IMR-90 (cell line): ENCODE measurements at regions not wholly inside any gene's neighbourhood (a gene's known extent, or its start where the extent isn't known, plus 50 kb on each side); places are given as distances from the start of the nearest gene placed in this dataset.

Source experiments
- ATAC-seq: fragments of 200-7000 bp; cut with Tn5 transposase; 2 replicates; pipeline ENCODE4 v1.9.1; 2020; ENCODE audit warnings: low read depth, mild to moderate bottlenecking, moderate library complexity
- BruUV-seq: library from RNA; stranded (reverse); fragments of 400-500 nt; replicated peaks from 2 replicates; lab custom pipeline; 2021; lab: Mats Ljungman, UMichigan
- CTCF ChIA-PET: fragments of 300-600 bp; formaldehyde crosslinking; extraction: SDS; loops from one replicate; lab custom pipeline; 2021; ENCODE audit warnings: antibody characterized with exemption; lab: Yijun Ruan, JAX
- POLR2A ChIA-PET: fragments of 300-600 bp; sonication (Branson Sonifier 250); formaldehyde crosslinking; loops from one replicate; lab custom pipeline; 2022; ENCODE audit warnings: antibody characterized with exemption; ENCODE audit not compliant: unreplicated experiment; lab: Charles Lee
- DNase-seq: peaks from one replicate; pipeline ENCODE4 v3.0.0; 2013
- H2AFZ ChIP-seq: replicated peaks from 2 replicates; pipeline ENCODE3; 2013; ENCODE audit warnings: low read length, mild to moderate bottlenecking; ENCODE audit not compliant: poor library complexity
- H2AK5ac ChIP-seq: 2 replicates; pipeline ENCODE4 v1.6.1; 2013; ENCODE audit warnings: low read depth, low read length, inconsistent platforms
- H2AK9ac ChIP-seq: replicated peaks from 2 replicates; pipeline ENCODE3; 2013; ENCODE audit warnings: mild to moderate bottlenecking, low read depth, low read length, moderate library complexity; ENCODE audit not compliant: poor library complexity
- H2BK120ac ChIP-seq: 2 replicates; pipeline ENCODE4 v1.6.1; 2013; ENCODE audit warnings: low read depth, low read length, inconsistent platforms
- H2BK15ac ChIP-seq: 3 replicates; pipeline ENCODE4 v1.6.1; 2013; ENCODE audit warnings: low read depth, low read length, inconsistent platforms
- H2BK20ac ChIP-seq: 2 replicates; pipeline ENCODE4 v1.6.1; 2013; ENCODE audit warnings: low read depth, mild to moderate bottlenecking, inconsistent platforms, low read length, moderate library complexity
- H2BK5ac ChIP-seq: 2 replicates; pipeline ENCODE4 v1.6.1; 2013; ENCODE audit warnings: mild to moderate bottlenecking, low read depth, low read length, inconsistent platforms; ENCODE audit not compliant: poor library complexity, severe bottlenecking
- H3K14ac ChIP-seq: replicated peaks from 2 replicates; pipeline ENCODE4 v1.6.1; 2013; ENCODE audit warnings: low read depth, low read length, inconsistent platforms
- H3K18ac ChIP-seq: 2 replicates; pipeline ENCODE4 v1.6.1; 2013; ENCODE audit warnings: low read depth, low read length, control low read depth
- H3K23ac ChIP-seq: 2 replicates; pipeline ENCODE4 v1.6.1; 2013; ENCODE audit warnings: low read depth, low read length, inconsistent platforms
- H3K27ac ChIP-seq: 2 replicates; pipeline ENCODE4 v1.5.1; 2013; ENCODE audit warnings: mild to moderate bottlenecking, control low read depth, low read length; ENCODE audit not compliant: insufficient read depth
- H3K27me3 ChIP-seq: 2 replicates; pipeline ENCODE4 v1.6.1; 2013; ENCODE audit warnings: low read length; ENCODE audit not compliant: control insufficient read depth, insufficient read depth
- H3K36me3 ChIP-seq: 2 replicates; pipeline ENCODE4 v1.6.1; 2013; ENCODE audit warnings: low read length, mixed read lengths; ENCODE audit not compliant: control insufficient read depth, insufficient read depth
- H3K4ac ChIP-seq: 2 replicates; pipeline ENCODE4 v1.6.1; 2013; ENCODE audit warnings: low read depth, low read length, inconsistent platforms
- H3K4me1 ChIP-seq: 2 replicates; pipeline ENCODE4 v1.6.1; 2013; ENCODE audit warnings: low read length, mixed read lengths; ENCODE audit not compliant: control insufficient read depth, insufficient read depth
- H3K4me2 ChIP-seq: 2 replicates; pipeline ENCODE4 v1.6.1; 2013; ENCODE audit warnings: low read depth, mild to moderate bottlenecking, control low read depth, low read length, moderate library complexity
- H3K4me3 ChIP-seq: 2 replicates; pipeline ENCODE4 v1.5.1; 2013; ENCODE audit warnings: low read depth, mild to moderate bottlenecking, control low read depth, low read length, moderate library complexity; ENCODE audit not compliant: insufficient read depth
- H3K56ac ChIP-seq: 2 replicates; pipeline ENCODE4 v1.6.1; 2013; ENCODE audit warnings: low read length, inconsistent platforms; ENCODE audit not compliant: insufficient read depth; ENCODE audit errors: extremely low read depth
- H3K79me1 ChIP-seq, 2 experiments: 2 replicates each; pipeline ENCODE4 v1.6.1; 2013; ENCODE audit warnings: low read length in 2 of 2, inconsistent platforms in 1 of 2, low read depth in 1 of 2
- H3K9ac ChIP-seq: 2 replicates; pipeline ENCODE4 v1.6.1; 2013; ENCODE audit warnings: low read depth, low read length, control low read depth
- H3K9me1 ChIP-seq: 2 replicates; pipeline ENCODE4 v1.6.1; 2013; ENCODE audit warnings: low read length, inconsistent platforms; ENCODE audit not compliant: insufficient read depth
- H3K9me3 ChIP-seq: 2 replicates; pipeline ENCODE4 v1.6.1; 2013; ENCODE audit warnings: low read length; ENCODE audit not compliant: control insufficient read depth, insufficient read depth
- H4K20me1 ChIP-seq: 2 replicates; pipeline ENCODE4 v1.6.1; 2013; ENCODE audit warnings: low read length, inconsistent platforms; ENCODE audit not compliant: insufficient read depth
- H4K5ac ChIP-seq: 2 replicates; pipeline ENCODE4 v1.6.1; 2013; ENCODE audit warnings: mild to moderate bottlenecking, low read depth, low read length, control low read depth
- H4K8ac ChIP-seq, 2 experiments: 2 replicates each; pipeline ENCODE4 v1.6.1; 2013; ENCODE audit warnings: low read depth in 2 of 2, low read length in 2 of 2, control low read depth in 1 of 2, inconsistent platforms in 1 of 2
- H4K91ac ChIP-seq: 2 replicates; pipeline ENCODE4 v1.6.1; 2013; ENCODE audit warnings: low read depth, low read length, inconsistent platforms; ENCODE audit not compliant: insufficient read depth
- BHLHE40 ChIP-seq: fragments of 150-350 bp; IDR thresholded peaks from 2 replicates; pipeline ENCODE4 v1.6.1; 2016; ENCODE audit warnings: mild to moderate bottlenecking, low read depth, low read length
- CEBPB ChIP-seq: IDR thresholded peaks from 2 replicates; pipeline ENCODE4 v1.6.1; 2012; ENCODE audit warnings: low read depth, low read length, improper control_type of control experiment
- CHD1 ChIP-seq: IDR thresholded peaks from 2 replicates; pipeline ENCODE4 v1.6.1; 2012; ENCODE audit warnings: low read depth, low read length, improper control_type of control experiment
- FOS ChIP-seq: fragments of 150-350 bp; IDR thresholded peaks from 2 replicates; pipeline ENCODE4 v1.6.1; 2016; ENCODE audit warnings: low read depth, low read length
- MAFK ChIP-seq: IDR thresholded peaks from 2 replicates; pipeline ENCODE4 v1.6.1; 2012; ENCODE audit warnings: low read depth, low read length, improper control_type of control experiment
- MAZ ChIP-seq: IDR thresholded peaks from 2 replicates; pipeline ENCODE4 v1.6.1; 2012; ENCODE audit warnings: low read depth, mild to moderate bottlenecking, low read length, improper control_type of control experiment, moderate library complexity, borderline replicate concordance
- MXI1 ChIP-seq: IDR thresholded peaks from 2 replicates; pipeline ENCODE4 v1.6.1; 2012; ENCODE audit warnings: low read depth, mild to moderate bottlenecking, low read length, moderate library complexity, borderline replicate concordance
- NFE2L2 ChIP-seq: fragments of 150-350 bp; IDR thresholded peaks from 2 replicates; pipeline ENCODE4 v1.6.1; 2016; ENCODE audit warnings: low read depth, mild to moderate bottlenecking, low read length
- POLR2A ChIP-seq: IDR thresholded peaks from 2 replicates; pipeline ENCODE4 v1.6.1; 2012; ENCODE audit warnings: mild to moderate bottlenecking, low read depth, low read length
- RAD21 ChIP-seq: IDR thresholded peaks from 2 replicates; pipeline ENCODE4 v1.6.1; 2012; ENCODE audit warnings: low read length, improper control_type of control experiment
- RCOR1 ChIP-seq: IDR thresholded peaks from 2 replicates; pipeline ENCODE4 v1.6.1; 2012; ENCODE audit warnings: mild to moderate bottlenecking, low read length, improper control_type of control experiment; ENCODE audit not compliant: insufficient replicate concordance
- WGBS, 2 experiments: methylation state at CpG; one replicate each; pipeline versions ENCODE4 v1.1.5 to v1.1.7; 2013; ENCODE audit warnings: missing lambda C conversion rate in 2 of 2; ENCODE audit not compliant: insufficient read length in 1 of 2; ENCODE audit errors: extremely low coverage in 2 of 2; 5-methylcytosine and 5-hydroxymethylcytosine counted together
- dilution Hi-C: fragments of 300-500 bp; cut with HindIII; formaldehyde crosslinking; loops from one replicate; pipeline ENCODE4 v1.14.3; 2018; ENCODE audit warnings: low sequenced_read_pairs; ENCODE audit not compliant: unreplicated experiment
- in situ Hi-C: fragments of 300-500 bp; cut with MboI; formaldehyde crosslinking; loops from 3 replicates; pipeline ENCODE4 v1.14.3; 2019; ENCODE audit warnings: low sequenced_read_pairs, inconsistent platforms, mixed read lengths
- intact Hi-C: fragments of 100-400 bp; cut with micrococcal nuclease; formaldehyde crosslinking; loops from 2 replicates; pipeline ENCODE4 v1.10.0; 2022
- TF ChIP-seq, protein P1 (sequence below): conservative IDR thresholded peaks from 2 replicates; pipeline ENCODE4 v1.5.1; 2012; ENCODE audit warnings: mild to moderate bottlenecking, low read depth, low read length, improper control_type of control experiment
- TF ChIP-seq, protein P2 (sequence below): fragments of 150-350 bp; IDR thresholded peaks from 2 replicates; pipeline ENCODE4 v1.6.1; 2016; ENCODE audit warnings: low read depth, mild to moderate bottlenecking, low read length, moderate library complexity, borderline replicate concordance
- TF ChIP-seq, protein P3 (sequence below): fragments of 150-350 bp; IDR thresholded peaks from 2 replicates; pipeline ENCODE4 v1.6.1; 2017; ENCODE audit warnings: mild to moderate bottlenecking, antibody characterized with exemption, low read length, low read depth

DNA sequence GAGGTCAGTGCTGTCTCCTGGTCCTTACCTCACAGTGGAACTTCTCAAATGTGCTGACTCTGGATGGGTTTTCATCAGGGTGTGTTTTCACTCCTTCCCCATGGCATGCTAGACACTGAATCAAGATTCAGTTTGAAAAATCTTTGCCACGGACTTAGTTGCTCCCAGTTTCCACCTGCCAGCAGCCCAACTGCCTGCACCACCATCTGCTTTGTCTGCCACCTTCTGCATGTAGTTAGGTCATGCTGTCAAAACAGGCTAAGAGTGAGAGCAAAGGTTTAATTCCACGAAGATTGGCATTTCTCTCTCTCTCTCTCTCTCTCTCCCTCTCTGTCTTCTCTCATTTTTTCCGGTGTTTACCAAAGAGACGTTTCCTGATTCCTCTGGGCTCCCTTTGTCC lies 258.0 kb upstream of the EDNRA start:
- H3K4me3 ChIP-seq: no peak overlapping the region
- H3K27me3 ChIP-seq: no peaks in the 10 kb centered on the region
- no peak overlapping the region for H3K9ac ChIP-seq
- H2BK120ac ChIP-seq: no peak overlapping the region
- H3K4ac ChIP-seq: no peak overlapping the region; the same call in 1 of the 2 replicates
- H3K56ac ChIP-seq: no peak overlapping the region; the same call in 1 of the 2 replicates
- in situ Hi-C loops (no loop called here), intact Hi-C loops (no loop called here), dilution Hi-C loops (no loop called here)
- H4K91ac ChIP-seq: no peak overlapping the region
- no peaks in the 10 kb centered on the region for H3K79me1 ChIP-seq
- H3K18ac ChIP-seq: no peak overlapping the region
- DNase-seq: no peak
- BruUV-seq: no TSS peak
- WGBS, 2 experiments: 80% methylated on average over 1 of the region's 4 CpGs; no CpG with 5 or more reads in 1 of the 2 experiments
- no peak overlapping the region for H2AK9ac ChIP-seq
- no peaks in the 10 kb centered on the region for H3K9me3 ChIP-seq
- H3K23ac ChIP-seq: no peak overlapping the region
- no peak overlapping the region for H2BK20ac ChIP-seq
- H4K20me1 ChIP-seq: no peaks in the 10 kb centered on the region
- H2AK5ac ChIP-seq: no peak overlapping the region
- POLR2A ChIA-PET: no interaction called here
- CTCF ChIA-PET: no interaction called here
- H2BK5ac ChIP-seq: no peak overlapping the region
- no peak overlapping the region for H3K14ac ChIP-seq
- H3K36me3 ChIP-seq: no peaks in the 10 kb centered on the region
- H2AFZ ChIP-seq: peak overlapping the region; percentile 2
- no peak for TF ChIP-seq MAFK
- TF ChIP-seq POLR2A: no peak
- no peak for TF ChIP-seq MAZ
- TF ChIP-seq BHLHE40: no peak
- TF ChIP-seq, protein P1, sequence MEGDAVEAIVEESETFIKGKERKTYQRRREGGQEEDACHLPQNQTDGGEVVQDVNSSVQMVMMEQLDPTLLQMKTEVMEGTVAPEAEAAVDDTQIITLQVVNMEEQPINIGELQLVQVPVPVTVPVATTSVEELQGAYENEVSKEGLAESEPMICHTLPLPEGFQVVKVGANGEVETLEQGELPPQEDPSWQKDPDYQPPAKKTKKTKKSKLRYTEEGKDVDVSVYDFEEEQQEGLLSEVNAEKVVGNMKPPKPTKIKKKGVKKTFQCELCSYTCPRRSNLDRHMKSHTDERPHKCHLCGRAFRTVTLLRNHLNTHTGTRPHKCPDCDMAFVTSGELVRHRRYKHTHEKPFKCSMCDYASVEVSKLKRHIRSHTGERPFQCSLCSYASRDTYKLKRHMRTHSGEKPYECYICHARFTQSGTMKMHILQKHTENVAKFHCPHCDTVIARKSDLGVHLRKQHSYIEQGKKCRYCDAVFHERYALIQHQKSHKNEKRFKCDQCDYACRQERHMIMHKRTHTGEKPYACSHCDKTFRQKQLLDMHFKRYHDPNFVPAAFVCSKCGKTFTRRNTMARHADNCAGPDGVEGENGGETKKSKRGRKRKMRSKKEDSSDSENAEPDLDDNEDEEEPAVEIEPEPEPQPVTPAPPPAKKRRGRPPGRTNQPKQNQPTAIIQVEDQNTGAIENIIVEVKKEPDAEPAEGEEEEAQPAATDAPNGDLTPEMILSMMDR: no peak
- TF ChIP-seq FOS: no peak
- TF ChIP-seq, protein P2, sequence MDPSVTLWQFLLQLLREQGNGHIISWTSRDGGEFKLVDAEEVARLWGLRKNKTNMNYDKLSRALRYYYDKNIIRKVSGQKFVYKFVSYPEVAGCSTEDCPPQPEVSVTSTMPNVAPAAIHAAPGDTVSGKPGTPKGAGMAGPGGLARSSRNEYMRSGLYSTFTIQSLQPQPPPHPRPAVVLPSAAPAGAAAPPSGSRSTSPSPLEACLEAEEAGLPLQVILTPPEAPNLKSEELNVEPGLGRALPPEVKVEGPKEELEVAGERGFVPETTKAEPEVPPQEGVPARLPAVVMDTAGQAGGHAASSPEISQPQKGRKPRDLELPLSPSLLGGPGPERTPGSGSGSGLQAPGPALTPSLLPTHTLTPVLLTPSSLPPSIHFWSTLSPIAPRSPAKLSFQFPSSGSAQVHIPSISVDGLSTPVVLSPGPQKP: no peak
- no peak for TF ChIP-seq RAD21
- no peak for TF ChIP-seq NFE2L2
- TF ChIP-seq CHD1: no peak
- no peak for TF ChIP-seq MXI1
- TF ChIP-seq RCOR1: no peak
- TF ChIP-seq, protein P3, sequence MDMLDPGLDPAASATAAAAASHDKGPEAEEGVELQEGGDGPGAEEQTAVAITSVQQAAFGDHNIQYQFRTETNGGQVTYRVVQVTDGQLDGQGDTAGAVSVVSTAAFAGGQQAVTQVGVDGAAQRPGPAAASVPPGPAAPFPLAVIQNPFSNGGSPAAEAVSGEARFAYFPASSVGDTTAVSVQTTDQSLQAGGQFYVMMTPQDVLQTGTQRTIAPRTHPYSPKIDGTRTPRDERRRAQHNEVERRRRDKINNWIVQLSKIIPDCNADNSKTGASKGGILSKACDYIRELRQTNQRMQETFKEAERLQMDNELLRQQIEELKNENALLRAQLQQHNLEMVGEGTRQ: no peak
- TF ChIP-seq CEBPB: no peak
- no peak for ATAC-seq
- no peak overlapping the region for H3K4me2 ChIP-seq
- H3K27ac ChIP-seq: no peak overlapping the region
- H3K4me1 ChIP-seq: no peaks in the 10 kb centered on the region
- H4K8ac ChIP-seq: no peak overlapping the region
- H2BK15ac ChIP-seq: no peak overlapping the region
- H4K5ac ChIP-seq: no peak overlapping the region
- 0 out of 2 replicates have a peak, but pooled peaks cover 3% of the 10 kb centered on the region for H3K9me1 ChIP-seq
